Stimulated activated CD4-positive, alpha-beta T cell treated with anti-CD3 and anti-CD28 coated beads, Interleukin-12 subunit alpha, Interleukin-12 subunit beta, amount 100 ng/mL, for 4 hours (primary cell): ENCODE measurements at regions not wholly inside any gene's neighbourhood (a gene's known extent, or its start where the extent isn't known, plus 50 kb on each side); places are given as distances from the start of the nearest gene placed in this dataset.
"Not testable (repeated sequence)": the region's sequence is repeated elsewhere in the genome, so short reads cannot be mapped to it uniquely, and the experiment has no call there.

Experiments used
- DNase-seq: peaks from one replicate; pipeline ENCODE4 v3.0.0-alpha.2; 2020

DNA sequence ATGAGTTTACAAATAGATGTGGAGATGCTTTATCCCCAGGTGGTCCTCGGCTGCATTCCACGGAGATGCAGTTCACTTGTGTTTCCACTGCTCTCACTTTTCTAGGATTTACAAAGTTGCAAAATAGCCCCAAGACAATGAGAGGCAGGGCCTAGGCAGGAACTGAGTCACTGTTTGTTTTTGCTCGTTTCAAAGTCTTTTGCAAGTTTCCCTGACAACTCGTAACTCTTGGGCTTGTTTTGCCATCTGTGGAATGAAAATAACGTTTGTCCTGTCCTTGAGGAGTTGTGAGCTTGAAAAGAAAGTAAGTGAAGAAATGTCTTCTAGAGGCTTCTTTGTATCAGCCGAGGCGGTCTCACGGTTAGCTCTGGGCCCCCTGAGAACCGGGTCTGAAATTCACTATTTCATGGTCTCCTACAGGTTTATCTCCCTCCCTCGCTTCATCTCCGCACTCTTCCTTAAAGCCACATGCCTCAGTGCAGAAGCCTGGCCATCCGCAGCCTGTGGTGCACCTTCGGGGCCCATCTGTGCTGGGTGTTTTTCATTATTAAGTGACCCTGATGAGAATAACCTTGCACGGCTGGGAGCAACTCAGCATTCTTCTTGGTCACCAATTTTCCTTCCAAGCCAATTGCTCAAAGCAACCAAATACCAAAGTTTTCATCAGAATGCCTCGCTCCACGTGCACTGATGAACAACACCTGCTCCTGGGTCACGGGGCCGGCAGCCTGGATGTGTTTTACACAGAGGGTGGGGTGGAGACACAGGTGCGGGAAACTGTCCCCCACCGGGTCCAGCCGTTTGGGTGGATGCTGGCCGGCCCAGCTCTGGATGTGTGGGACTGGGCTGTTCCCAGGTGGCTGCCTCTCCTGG lies 172.4 kb downstream of the LAT start:
- DNase-seq: not testable (repeated sequence)

- DNase-seq: no peak
These were observed 171.7 kb downstream of the LAT start for GRCh38 chr16:29156511-29156910.

GRCh38 chr16:29155866-29156200 lies 171.0 kb downstream of the LAT start:
- not testable (repeated sequence) for DNase-seq

DNA sequence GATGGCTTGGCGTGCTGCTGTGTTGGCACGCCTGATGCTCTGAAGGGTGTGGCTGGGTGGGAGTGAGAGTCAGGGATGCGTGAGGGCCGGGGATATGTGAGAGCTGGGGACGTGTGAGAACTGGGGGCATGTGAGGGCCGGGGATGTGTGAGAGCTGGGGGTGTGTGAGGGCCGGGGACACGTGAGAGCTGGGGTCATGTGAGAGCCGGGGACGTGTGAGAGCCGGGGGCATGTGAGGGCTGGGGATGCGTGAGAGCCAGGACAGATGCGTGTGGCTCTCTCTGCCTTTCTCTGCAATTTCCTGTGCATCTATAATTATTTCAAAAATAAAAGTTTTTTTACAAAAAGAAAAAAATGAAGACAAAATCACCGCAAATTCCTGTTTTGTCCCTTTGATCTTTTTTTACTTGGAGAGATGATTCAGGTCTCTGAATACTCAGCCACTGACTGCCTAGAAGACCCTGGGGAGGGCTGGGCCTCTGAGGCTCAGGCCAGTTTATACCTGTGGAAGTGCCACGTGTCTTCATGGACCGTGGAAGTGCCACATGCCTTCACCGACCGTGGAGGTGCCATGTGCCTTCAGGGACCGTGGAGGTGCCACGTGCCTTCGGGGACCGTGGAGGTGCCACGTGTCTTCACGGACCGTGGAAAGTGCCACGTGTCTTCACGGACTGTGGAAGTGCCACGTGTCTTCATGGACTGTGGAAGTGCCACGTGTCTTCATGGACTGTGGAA lies 170.4 kb downstream of the LAT start:
- DNase-seq: not testable (repeated sequence)

DNA sequence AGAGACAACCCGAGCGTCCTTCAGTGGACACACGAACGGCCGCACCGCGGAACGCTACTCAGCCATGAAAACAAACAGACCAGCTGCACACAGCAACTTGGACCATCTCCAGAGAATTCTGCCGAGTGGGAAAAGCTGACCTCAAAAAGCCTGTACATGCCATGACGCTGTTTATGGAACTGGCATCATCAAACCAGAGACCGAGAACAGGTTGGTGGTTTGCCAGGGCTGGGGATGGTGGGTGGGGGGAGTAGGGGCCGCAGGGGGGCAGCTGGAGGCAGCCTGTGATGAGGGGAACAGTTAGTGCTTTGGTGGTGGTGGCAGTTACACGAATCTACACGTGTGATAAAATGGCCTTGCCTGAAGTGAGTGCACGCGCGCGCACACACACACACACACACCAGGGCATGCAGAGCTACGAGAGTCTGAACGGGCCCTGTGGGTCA lies 169.8 kb downstream of the LAT start:
- no peak for DNase-seq

- DNase-seq: no peak
These were observed 169.2 kb downstream of the LAT start for GRCh38 chr16:29154088-29154487.

- not testable (repeated sequence) for DNase-seq
These were observed 168.5 kb downstream of the LAT start for GRCh38 chr16:29153307-29153706.

DNA sequence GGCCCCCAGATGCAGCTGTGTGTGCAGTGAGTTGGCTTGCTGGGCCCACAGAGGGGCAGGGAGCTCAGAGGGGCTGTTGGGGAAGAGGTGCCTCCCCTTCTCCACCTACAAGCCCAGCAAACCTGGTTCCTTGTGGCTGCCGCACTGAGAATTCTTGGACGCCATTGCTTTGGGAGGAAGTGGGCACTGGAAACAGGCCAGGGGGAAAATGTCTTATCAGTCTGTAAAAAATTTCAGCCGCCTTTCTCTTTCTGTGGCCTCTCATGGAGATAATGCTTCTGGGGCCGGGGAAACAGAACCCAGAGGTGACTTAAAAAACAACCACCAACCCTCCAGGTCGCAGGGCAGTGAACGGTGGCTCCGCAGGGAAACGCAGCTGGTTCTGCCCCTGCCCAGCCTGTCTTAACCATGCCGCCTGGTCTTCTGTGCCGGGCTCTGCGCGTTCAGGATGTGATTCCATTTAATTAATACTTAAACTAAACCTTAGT lies 167.7 kb downstream of the LAT start:
- DNase-seq: not testable (repeated sequence)

DNA sequence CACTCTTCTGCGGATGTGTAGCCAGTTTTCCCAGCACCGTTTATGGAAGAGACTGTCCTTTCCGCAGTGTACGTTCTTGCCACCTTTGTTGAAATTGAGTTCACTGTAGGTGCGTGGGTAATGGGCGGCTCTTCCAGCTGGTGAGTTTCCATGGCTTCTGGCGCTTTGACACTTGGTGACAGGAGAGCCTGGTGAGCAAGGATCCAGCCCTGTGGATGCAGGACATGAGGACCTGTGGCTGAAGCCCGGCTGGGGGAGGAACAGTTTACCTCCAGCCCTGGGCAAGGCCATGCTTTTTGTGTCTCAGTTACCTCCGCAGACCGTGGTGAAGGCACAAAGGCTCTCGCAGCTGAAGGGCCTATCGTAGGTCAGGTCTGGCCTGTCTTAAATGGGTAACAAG lies 166.5 kb downstream of the LAT start:
- DNase-seq: no peak

GRCh38 chr16:29149912-29150311 lies 165.1 kb downstream of the LAT start:
- not testable (repeated sequence) for DNase-seq

- DNase-seq: peak; percentile 42
These were observed 164.0 kb downstream of the LAT start for GRCh38 chr16:29148867-29149272.

GRCh38 chr16:29148131-29148691 lies 163.4 kb downstream of the LAT start:
- peak; percentile 33 for DNase-seq

- not testable (repeated sequence) for DNase-seq
These were observed 162.9 kb downstream of the LAT start for GRCh38 chr16:29147710-29148109.

GRCh38 chr16:29146808-29147643 lies 162.2 kb downstream of the LAT start:
- DNase-seq: not testable (repeated sequence)

- DNase-seq: no peak
These were observed 161.4 kb downstream of the LAT start for GRCh38 chr16:29146266-29146665.

DNA sequence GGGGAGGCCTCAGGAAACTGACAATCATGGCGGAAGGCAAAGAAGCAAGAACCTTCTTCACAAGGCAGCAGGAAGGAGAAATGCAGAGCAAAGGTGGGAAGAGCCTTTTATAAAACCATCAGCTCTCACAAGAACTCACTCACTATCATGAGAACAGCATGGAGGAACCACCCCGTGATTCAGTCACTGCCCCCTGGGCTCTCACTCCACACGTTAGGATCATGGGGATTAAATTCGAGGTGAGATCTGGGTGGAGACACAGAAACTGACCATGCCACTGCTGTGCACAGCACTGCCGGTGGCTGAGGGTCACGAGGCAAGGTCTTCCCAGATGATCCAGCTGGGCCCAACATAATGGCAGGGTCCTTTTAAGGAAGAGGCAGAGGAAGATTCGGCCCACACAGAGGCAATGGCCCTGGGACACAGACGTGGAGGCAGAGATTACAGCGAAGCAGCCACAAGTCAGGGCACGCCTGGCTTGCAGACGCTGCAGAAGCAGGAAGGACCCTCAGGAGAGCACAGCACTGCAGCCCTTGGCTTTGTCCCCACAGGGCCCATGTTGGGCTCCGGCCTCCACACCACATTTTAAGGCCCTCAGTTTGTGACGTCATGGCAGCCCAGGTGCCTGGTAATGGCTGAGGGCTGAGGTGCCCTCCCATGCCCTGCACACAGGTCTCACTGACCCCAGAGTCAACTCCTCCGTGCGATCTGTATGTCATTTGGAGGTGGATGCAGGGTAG lies 160.8 kb downstream of the LAT start:
- DNase-seq: not testable (repeated sequence)

DNA sequence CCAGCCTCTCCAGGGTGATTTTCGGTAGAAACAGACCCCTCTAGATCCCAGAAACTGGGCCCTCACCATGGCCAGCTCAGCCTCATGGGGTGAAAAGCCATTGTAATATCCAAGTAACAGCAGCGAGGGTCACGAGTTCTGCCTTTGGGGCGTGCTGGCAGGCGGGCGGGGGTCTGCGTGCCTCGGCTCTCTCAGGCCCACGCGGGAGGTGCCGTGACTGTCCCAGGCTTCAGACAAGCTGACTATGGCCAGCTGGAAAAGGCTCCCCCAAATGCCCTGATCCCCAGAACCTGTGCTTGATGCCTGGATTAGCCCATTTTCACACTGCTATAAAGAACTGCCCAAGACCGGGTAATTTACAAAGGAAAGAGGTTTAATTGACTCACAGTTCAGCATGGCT lies 160.2 kb downstream of the LAT start:
- DNase-seq: not testable (repeated sequence)

DNA sequence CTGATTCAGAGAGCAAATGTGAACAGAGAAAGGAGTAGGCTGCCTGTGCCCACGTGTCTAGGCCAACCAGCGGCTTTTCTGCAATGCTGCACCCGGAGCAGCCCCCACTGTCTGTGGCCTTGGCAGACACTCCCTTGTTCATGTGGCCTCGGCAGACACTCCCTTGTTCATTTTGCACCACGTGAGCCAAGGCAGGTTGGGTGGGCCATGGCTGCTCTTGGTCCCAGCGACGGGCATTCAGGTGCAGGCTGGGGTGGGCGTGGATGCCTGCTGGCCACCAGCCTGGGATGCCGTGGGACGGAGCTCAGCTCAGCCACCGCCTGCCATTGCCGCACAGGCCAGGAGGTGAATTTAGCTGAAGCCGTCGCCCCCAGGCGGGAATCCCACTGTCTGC lies 159.8 kb downstream of the LAT start:
- DNase-seq: not testable (repeated sequence)

DNA sequence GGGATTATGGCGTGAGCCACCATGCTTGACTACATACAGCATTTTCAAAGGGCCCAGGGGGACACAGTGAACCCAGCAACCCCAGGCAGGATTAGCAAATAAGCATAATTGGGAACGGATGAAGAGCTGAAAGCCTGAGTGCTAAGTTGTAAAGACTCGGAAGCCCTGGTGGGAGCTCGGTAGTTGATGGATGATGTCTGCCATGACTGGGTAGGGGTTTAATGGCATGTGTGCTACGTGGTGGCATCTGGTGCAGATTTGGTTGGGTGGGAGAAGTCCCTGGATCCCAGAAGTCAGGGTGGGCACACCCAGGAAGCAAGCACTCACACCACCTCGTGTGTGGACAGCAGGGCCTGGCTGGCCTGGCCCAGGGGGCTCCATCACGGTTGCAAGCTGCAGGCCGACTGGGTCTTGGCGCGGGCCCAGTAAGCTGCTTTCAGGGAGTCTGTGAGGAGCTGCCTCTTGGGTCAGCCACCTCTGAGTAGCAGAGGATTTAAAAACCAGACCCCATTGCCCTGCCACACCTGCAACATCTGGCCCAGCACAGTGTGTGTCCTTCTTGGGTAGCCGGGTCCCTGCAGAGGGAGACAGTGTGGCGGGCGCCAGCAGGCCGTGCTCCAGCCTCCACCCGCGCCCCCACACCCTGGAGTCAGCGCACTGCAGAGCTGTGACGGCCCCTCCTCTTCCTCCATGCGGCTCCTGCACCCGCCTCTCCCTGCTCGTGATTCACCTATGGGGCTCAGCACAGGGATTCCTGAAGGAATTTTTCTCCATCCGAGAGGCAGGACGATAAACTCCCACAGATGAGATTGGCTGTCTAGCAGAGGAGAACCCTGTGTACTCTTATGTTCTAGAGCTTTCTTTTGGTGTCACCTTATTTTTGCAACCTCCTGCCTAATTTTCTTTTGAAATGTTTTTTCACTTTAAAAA lies 159.2 kb downstream of the LAT start:
- DNase-seq: not testable (repeated sequence)

DNA sequence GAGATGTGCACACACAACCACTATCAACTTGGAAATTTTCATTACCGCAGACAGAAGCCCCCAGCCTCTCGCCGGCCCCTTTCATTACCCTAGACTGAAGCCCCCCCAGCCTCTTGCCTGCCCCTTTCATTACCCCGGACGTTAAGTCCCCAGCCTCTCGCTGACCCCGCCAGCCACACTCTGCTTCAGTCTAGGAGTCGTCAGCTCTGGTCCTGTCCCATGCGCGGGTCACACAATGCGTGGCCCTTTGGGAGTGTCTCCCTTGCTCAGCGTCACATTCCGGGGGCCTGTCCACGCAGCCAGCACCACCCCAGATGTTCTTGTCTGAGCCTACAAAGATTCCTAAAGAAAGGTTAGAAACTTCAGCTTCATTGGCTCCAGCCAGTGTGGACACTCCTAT lies 157.7 kb downstream of the LAT start:
- DNase-seq: not testable (repeated sequence)
